ENCODE measurements at regions not wholly inside any gene's neighbourhood (a gene's known extent, or its start where the extent isn't known, plus 50 kb on each side); places are given as distances from the start of the nearest gene placed in this dataset.

DNA sequence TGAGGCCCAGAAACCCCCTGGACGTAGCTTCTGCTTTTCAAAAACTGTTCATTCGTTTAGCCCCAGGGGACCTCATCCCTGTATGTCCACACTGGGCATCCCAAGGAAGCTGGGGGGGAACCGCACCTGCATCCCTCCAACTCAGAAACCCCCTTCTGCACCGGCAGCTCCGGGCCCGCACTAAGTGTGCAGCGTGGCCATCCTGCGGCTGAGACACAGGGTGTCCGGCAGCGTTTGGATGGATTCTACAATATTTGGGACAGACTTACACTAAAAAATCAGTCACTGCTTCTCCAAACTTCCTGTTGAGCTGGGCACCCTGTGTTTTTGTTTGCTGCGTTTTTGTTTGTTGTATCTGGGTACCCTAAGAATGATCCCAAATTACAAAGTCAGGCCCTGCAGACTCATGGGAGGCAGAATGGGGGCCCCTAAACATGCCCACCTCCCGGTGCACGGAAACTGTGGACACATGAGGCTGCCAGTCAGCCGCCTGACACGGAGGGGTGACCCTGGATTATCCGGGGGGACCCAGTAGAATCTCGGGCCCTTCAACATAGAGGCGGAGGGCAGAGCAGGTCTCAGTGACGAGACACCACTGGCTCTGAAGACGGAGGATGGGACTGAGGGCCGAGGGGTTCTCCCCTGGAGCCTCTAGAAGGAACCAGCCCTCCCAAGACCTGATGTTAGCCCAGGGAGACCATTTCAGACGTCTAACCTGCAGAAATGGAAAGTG lies 88.2 kb upstream of the BHLHE23 start (continued):
- TF ChIP-seq, protein P1, sequence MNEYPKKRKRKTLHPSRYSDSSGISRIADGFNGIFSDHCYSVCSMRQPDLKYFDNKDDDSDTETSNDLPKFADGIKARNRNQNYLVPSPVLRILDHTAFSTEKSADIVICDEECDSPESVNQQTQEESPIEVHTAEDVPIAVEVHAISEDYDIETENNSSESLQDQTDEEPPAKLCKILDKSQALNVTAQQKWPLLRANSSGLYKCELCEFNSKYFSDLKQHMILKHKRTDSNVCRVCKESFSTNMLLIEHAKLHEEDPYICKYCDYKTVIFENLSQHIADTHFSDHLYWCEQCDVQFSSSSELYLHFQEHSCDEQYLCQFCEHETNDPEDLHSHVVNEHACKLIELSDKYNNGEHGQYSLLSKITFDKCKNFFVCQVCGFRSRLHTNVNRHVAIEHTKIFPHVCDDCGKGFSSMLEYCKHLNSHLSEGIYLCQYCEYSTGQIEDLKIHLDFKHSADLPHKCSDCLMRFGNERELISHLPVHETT (CRISPR knock-in tag; conservative IDR thresholded peaks at IDR 0.05 in 1 of 2, IDR thresholded peaks at IDR 0.05 in 1 of 2) = no peak
- TF ChIP-seq HNRNPLL (IDR thresholded peaks at IDR 0.05; ENCODE audit: low read depth, low read length, poor library complexity, severe bottlenecking) = peak; percentile 15

DNA sequence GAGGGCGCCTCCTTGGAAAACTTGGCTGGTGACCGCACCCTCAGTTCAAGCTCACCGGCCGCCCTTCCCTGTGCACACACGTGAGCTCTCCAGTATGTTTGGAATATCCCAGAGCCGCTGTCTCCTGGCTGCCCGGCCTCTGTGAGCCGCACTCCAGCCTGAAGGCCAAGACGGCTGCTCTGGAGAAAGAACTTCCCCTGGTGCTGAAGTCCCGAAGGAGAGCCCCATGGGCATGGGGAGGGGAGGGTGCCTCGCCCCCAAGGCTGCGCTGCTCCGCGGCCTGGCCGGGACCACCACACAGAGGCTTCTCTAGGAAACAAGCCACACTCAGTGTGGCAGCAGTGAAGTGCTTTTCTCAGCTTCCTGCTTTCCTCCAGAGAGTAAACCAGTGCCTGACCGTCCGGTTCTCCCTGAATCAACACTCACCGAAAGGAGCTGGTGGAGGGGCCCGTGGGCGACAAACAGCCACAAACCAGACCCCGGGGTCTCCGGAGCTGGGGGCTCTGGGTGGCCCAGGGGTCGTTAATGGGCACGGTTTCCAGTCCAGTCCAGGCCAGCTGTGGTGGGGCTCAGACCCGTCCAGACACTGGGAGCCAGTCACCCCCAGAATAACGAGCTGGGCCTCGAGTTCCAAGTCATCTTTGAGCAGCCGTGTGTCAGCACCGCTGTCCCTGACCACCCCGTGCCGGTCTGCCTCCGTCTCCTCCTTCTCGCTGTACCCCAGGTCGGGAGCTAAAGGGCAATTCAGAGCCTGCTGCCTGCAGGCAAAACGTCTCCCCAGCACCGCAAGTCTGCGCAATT lies 87.4 kb upstream of the BHLHE23 start:
- H3K9ac ChIP-seq (ENCODE audit: insufficient read depth in 1 of 2, low read depth in 2 of 2, low read length in 2 of 2) = no peak overlapping the region
- peaks cover 42 to 76% of the 10 kb centered on the region in 2 experiments for H3K27me3 ChIP-seq (ENCODE audit: control insufficient read depth in 2 of 2, insufficient read depth in 2 of 2, low read length in 2 of 2)
- POLR2A ChIA-PET = interaction anchor here (0.6 to 1.9 kb wide), 2 partner anchors 12 to 86 kb away, joined by 4 to 7 read pairs; no protein-coding TSS in a partner anchor
- WGBS (ENCODE audit: insufficient coverage, low coverage, missing lambda C conversion rate) = 1% methylated on average over 31 of the region's 37 CpGs
- H3K4me3 ChIP-seq = no peak overlapping the region
- no TSS peak for BruUV-seq (replicated peaks)
- no peaks in the 10 kb centered on the region for H3K79me2 ChIP-seq (ENCODE audit: control insufficient read depth, insufficient read depth, low read length)
- H3K4me1 ChIP-seq (replicated peaks in 1 of 2; ENCODE audit: control insufficient read depth in 2 of 2, insufficient read depth in 2 of 2, low read length in 2 of 2) = peaks cover 0 to 9% of the 10 kb centered on the region in 2 experiments; a peak in 1 of 5 replicates
- DNase-seq (ENCODE audit: extremely low read depth in 1 of 4, low spot score in 3 of 4) (no peak), ATAC-seq (no peak), FAIRE-seq (no peak)
- no peaks in the 10 kb centered on the region for H3K9me3 ChIP-seq (replicated peaks; ENCODE audit: control insufficient read depth, insufficient read depth, low read depth, low read length)
- no peaks in the 10 kb centered on the region for H3K9me1 ChIP-seq (ENCODE audit: control insufficient read depth, insufficient read depth, low read length)
- H3K36me3 ChIP-seq (ENCODE audit: control insufficient read depth, insufficient read depth, low read length) = no peaks in the 10 kb centered on the region
- intact Hi-C loops (cut with micrococcal nuclease) (no loop called here), in situ Hi-C loops (cut with MboI) (no loop called here)
- CTCF ChIA-PET (ENCODE audit: low intra/inter-chr PET ratio) = no interaction called here
- H3K4me2 ChIP-seq (ENCODE audit: insufficient read depth, low read length) = no peak overlapping the region
- peaks cover 2% of the 10 kb centered on the region; the same call in 1 of the 2 replicates for H4K20me1 ChIP-seq (replicated peaks; ENCODE audit: control insufficient read depth, insufficient read depth, low read length)
- TF ChIP-seq, protein P2, sequence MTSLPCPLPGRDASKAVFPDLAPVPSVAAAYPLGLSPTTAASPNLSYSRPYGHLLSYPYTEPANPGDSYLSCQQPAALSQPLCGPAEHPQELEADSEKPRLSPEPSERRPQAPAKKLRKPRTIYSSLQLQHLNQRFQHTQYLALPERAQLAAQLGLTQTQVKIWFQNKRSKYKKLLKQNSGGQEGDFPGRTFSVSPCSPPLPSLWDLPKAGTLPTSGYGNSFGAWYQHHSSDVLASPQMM (CRISPR knock-in tag; IDR thresholded peaks at IDR 0.05) = no peak
- TF ChIP-seq SRF (CRISPR knock-in tag; IDR thresholded peaks at IDR 0.05) (no peak), HNRNPLL (IDR thresholded peaks at IDR 0.05; ENCODE audit: low read depth, low read length, poor library complexity, severe bottlenecking) (peak; percentile 78), FOXK2 (conservative IDR thresholded peaks at IDR 0.05 in 1 of 2, IDR thresholded peaks at IDR 0.05 in 1 of 2; ENCODE audit: low read depth in 2 of 2) (no peak), ZNF253 (CRISPR knock-in tag; conservative IDR thresholded peaks at IDR 0.05) (no peak)
- H2AFZ ChIP-seq (ENCODE audit: low read depth, low read length) = no peak overlapping the region
- no peak overlapping the region for H3K27ac ChIP-seq (ENCODE audit: extremely low read depth, low read depth, low read length)

All from K562 (cell line).